GM19025 (cell line): ENCODE measurements at regions not wholly inside any gene's neighbourhood (a gene's known extent, or its start where the extent isn't known, plus 50 kb on each side); places are given as distances from the start of the nearest gene placed in this dataset.
A peak's percentile ranks its signal among the peaks of the same experiment; 100 is the strongest.

Experiments
- ATAC-seq: cut with Tn5 transposase; IDR thresholded peaks from one replicate; pipeline ENCODE4 v1.9.1; 2021; ENCODE audit warnings: mild to moderate bottlenecking, low read depth, moderate library complexity; ENCODE audit not compliant: unreplicated experiment

GRCh38 chr7:47149208-47149839 is 432.6 kb downstream of the TNS3 start:
- ATAC-seq, result peak; percentile 61

- no peak for ATAC-seq
These were observed 433.2 kb downstream of the TNS3 start for GRCh38 chr7:47148536-47149207.

GRCh38 chr7:47147213-47147631 is 434.7 kb downstream of the TNS3 start:
- ATAC-seq, result no peak

DNA sequence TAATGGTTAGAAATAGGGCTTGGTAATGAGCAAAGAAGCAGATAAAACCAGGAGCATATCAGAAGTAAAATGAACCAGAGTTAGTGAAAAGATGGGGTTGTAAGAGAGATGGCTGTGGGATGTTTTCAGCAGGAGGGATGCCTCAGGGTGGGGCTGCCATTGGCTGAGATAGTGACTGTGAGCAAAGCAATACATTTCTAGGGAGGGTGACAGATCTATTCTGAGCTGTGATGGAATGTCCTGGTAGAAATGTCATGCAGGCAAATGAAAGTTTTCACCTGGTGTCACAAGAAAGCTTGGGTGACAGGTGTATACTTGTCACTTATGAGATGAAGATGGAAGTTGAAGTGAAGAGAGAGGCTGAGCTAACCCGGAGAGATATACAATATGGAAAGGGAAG is 435.9 kb downstream of the TNS3 start:
- no peak for ATAC-seq

GRCh38 chr7:47145186-47145725 is 436.7 kb downstream of the TNS3 start:
- no peak for ATAC-seq

DNA sequence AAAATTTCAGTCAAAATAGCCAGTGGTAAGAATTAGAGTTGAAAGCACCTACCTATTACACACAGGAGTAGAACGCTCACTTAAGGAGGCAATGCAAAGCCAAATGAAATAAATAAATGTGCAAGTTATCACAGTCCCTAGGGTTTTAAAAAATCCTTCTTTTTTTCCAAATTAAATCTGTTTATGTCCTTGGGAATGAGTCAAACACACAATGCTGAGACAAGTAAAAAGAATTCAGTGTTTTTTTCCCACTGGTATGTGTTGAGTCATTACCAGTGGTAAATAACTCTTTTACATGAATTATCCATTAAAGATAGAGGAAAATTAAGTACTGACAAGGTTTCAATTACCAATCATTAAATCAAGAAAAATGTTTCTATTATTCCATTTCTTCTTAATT is 438.6 kb downstream of the TNS3 start:
- ATAC-seq, result no peak

GRCh38 chr7:47142867-47143175 is 439.1 kb downstream of the TNS3 start:
- ATAC-seq, result no peak

- ATAC-seq, result no peak
These were observed 439.6 kb downstream of the TNS3 start for GRCh38 chr7:47142169-47142866.

- ATAC-seq, result no peak
These were observed 449.4 kb downstream of the TNS3 start for GRCh38 chr7:47132471-47132870.

GRCh38 chr7:47128700-47129099 is 453.2 kb downstream of the TNS3 start:
- ATAC-seq, result no peak

DNA sequence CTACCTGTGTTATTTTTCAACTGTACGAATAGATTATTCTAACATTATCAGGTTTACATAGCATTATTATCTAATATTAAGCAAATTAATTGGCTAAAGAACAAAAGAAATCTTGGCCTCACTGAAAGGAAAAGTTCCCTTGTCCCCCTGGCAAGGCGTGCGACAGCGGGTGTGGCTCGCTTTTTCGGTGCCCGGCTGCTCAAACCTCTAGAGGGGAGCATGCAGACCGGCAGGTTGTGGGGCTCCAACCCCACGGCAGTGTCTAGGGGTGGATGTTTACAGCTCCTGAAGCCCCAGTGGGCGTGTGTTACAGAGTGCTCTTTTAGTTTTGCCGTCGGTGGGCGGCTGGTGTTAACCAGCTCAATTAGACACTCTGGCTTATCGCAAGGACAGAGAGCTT is 456.4 kb downstream of the TNS3 start:
- ATAC-seq, result no peak

GRCh38 chr7:47119261-47119865 is 462.5 kb downstream of the TNS3 start:
- ATAC-seq, result no peak

- no peak for ATAC-seq
These were observed 477.7 kb downstream of the TNS3 start for GRCh38 chr7:47104206-47104549.

GRCh38 chr7:47103498-47104205 is 478.3 kb downstream of the TNS3 start:
- no peak for ATAC-seq

GRCh38 chr7:47102331-47102841 is 479.5 kb downstream of the TNS3 start:
- no peak for ATAC-seq

DNA sequence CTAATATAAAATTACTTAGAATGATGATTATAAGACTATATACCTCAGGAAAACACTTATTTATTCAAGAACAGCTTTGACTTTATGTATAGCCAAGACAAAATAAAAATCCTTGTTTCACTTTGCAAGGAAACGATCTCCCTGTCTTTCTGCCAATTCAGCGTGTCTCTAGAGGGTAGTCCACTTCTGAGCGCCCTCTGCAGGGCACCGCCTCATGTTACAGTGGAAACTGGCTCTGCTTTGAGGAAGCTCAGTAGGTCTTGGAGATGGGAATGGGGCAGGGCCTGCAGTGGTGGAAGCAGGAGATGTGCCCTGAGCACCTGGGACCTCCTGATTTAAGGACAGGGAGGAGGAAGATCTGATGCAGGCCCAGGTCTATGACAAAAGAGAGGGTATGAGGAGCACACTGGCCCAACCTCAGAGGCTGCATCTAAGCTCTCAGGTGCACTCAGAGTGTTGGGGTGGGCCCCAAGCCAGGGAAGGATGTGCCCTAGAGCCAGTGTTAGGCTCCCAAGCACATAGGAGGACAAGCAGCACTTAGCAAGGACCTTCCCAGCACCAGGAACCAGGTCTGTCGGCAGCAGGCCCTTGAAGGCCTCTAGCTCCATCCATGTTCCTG is 481.0 kb downstream of the TNS3 start:
- ATAC-seq, result no peak

GRCh38 chr7:47100148-47100816 is 481.6 kb downstream of the TNS3 start:
- no peak for ATAC-seq

GRCh38 chr7:47097431-47097830 is 484.5 kb downstream of the TNS3 start:
- no peak for ATAC-seq

- no peak for ATAC-seq
These were observed 486.0 kb downstream of the TNS3 start for GRCh38 chr7:47095946-47096345.

DNA sequence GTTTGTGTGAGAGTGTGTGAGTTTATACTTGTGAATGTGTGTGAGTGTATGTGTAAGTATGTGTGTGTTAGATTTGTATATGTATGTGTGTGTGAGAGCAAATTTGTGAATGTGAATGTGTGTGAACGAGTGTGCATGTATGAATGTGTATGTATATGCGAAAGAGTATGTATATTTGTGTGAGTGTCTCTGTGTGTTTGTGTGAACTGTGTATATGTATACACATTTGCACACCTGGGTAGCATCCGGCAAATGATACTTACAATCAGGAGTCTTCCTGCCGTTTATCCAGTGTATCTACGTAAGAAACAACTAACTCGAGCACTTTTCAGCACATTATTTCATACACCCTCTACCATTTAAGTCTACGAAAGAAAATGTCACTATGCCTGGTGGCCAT is 487.4 kb downstream of the TNS3 start:
- ATAC-seq, result no peak
